ENCODE measurements at regions not wholly inside any gene's neighbourhood (a gene's known extent, or its start where the extent isn't known, plus 50 kb on each side); places are given as distances from the start of the nearest gene placed in this dataset.

- TF ChIP-seq CTCF (IDR thresholded peaks at IDR 0.05; ENCODE audit: low read depth, low read length), result no peak
- no peak overlapping the region for H3K4me3 ChIP-seq (ENCODE audit: low read depth, low read length)
Observed at GRCh38 chr3:168648321-168648720, 552.6 kb upstream of the GOLIM4 start.

DNA sequence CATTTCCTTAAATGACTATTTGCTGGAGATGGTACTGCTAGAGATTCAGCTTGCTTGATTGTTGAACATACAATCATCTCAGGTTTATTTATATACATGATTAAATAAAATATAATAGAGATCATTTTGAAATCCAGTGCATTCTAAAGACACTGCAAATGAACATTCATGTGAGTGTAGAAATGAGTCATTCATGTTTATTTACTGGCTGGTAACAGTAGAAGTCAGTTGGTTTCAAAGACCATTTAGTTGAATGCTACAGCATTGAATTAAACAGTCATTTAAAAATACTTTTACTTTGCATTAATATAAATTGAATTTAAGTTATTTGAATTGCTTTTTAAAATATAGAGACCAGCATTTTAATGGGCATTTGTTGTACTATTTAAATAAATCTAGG lies 551.9 kb upstream of the GOLIM4 start:
- no peak for TF ChIP-seq CTCF (IDR thresholded peaks at IDR 0.05; ENCODE audit: low read depth, low read length)
- no peak overlapping the region for H3K4me3 ChIP-seq (ENCODE audit: low read depth, low read length)

GRCh38 chr3:168645180-168645579 lies 549.5 kb upstream of the GOLIM4 start:
- TF ChIP-seq CTCF (IDR thresholded peaks at IDR 0.05; ENCODE audit: low read depth, low read length), result no peak

DNA sequence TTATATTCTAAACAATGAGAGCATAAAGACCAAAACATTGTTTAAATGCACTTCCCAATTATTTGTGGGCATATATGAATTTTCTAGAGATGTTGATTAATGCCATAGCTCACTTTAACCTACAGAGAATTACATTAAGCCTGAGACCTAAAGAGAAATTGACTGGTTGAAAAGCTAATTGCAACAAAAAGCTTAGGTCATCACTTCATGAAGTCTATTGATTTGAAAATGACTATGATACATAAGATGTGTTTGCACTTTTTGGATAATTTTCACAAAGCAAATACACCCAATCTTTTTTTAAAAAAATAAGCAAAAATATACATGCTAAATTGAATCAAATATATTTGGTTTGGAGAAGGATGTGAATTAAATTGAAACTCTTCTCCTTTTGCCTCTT lies 532.8 kb upstream of the GOLIM4 start:
- no peak for TF ChIP-seq CTCF (IDR thresholded peaks at IDR 0.05; ENCODE audit: low read depth, low read length)
- no peak overlapping the region for H3K4me3 ChIP-seq (ENCODE audit: low read depth, low read length)

More at GRCh38 chr3:168645180-168645579, 549.5 kb upstream of the GOLIM4 start:
- H3K4me3 ChIP-seq (ENCODE audit: low read depth, low read length), result no peak overlapping the region

GRCh38 chr3:168625477-168625876 lies 529.8 kb upstream of the GOLIM4 start:
- TF ChIP-seq CTCF (IDR thresholded peaks at IDR 0.05; ENCODE audit: low read depth, low read length), result no peak
- H3K4me3 ChIP-seq (ENCODE audit: low read depth, low read length), result no peak overlapping the region

GRCh38 chr3:168624892-168625448 lies 529.2 kb upstream of the GOLIM4 start:
- no peak for TF ChIP-seq CTCF (IDR thresholded peaks at IDR 0.05; ENCODE audit: low read depth, low read length)
- no peak overlapping the region for H3K4me3 ChIP-seq (ENCODE audit: low read depth, low read length)

DNA sequence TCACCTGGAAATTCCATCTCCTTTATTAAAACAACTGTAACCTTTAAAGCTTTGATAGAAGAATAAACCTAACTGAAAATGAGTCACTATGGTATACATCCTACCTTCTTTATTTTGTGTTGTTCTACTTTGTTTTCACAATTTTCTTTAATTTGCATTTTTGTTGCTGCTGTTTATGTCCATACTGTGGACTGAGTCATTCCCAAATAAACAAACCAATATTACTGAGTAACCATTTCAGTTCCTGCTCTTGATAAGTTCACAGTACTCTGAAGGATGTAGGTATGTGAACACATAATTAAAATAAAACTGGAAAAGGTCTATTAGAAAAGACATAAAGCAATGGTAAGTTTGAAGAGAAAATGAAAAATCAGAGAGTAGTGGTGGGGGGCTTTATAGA lies 528.5 kb upstream of the GOLIM4 start:
- H3K4me3 ChIP-seq (ENCODE audit: low read depth, low read length), result no peak overlapping the region
- TF ChIP-seq CTCF (IDR thresholded peaks at IDR 0.05; ENCODE audit: low read depth, low read length), result no peak
